ENCODE measurements at regions not wholly inside any gene's neighbourhood (a gene's known extent, or its start where the extent isn't known, plus 50 kb on each side); places are given as distances from the start of the nearest gene placed in this dataset.
A peak's percentile ranks its signal among the peaks of the same experiment; 100 is the strongest.

- Mint-ChIP-seq H3K27me3 (ENCODE audit: low read depth) (peaks cover 28% of the 10 kb centered on the region), H3K27ac (no peak overlapping the region), H3K9me3 (no peaks in the 10 kb centered on the region), H3K36me3 (ENCODE audit: low read depth) (no peaks in the 10 kb centered on the region), H3K4me3 (no peak overlapping the region), H3K4me1 (peaks cover 50% of the 10 kb centered on the region)
- no peak for TF ChIP-seq CTCF (IDR thresholded peaks at IDR 0.05; ENCODE audit: unreplicated experiment in 3 of 3)
These were observed 346.0 kb downstream of the MATN1 start for GRCh38 chr1:30377230-30378002.

- peaks cover 33% of the 10 kb centered on the region for H3K27me3 Mint-ChIP-seq (ENCODE audit: low read depth)
- H3K27ac Mint-ChIP-seq: no peak overlapping the region
- H3K36me3 Mint-ChIP-seq (ENCODE audit: low read depth): no peaks in the 10 kb centered on the region
- H3K4me1 Mint-ChIP-seq: peaks cover 51% of the 10 kb centered on the region
- no peaks in the 10 kb centered on the region for H3K9me3 Mint-ChIP-seq
- no peak for TF ChIP-seq CTCF (IDR thresholded peaks at IDR 0.05; ENCODE audit: unreplicated experiment in 3 of 3)
- peak overlapping the region in 1 of 3 experiments; percentile 24 for H3K4me3 Mint-ChIP-seq
These were observed 347.2 kb downstream of the MATN1 start for GRCh38 chr1:30376054-30376697.

- Mint-ChIP-seq H3K4me3 (no peak overlapping the region), H3K27me3 (ENCODE audit: low read depth) (peaks cover 34% of the 10 kb centered on the region), H3K9me3 (no peaks in the 10 kb centered on the region), H3K27ac (no peak overlapping the region), H3K4me1 (peaks cover 44% of the 10 kb centered on the region), H3K36me3 (ENCODE audit: low read depth) (no peaks in the 10 kb centered on the region)
- TF ChIP-seq CTCF (IDR thresholded peaks at IDR 0.05; ENCODE audit: unreplicated experiment in 3 of 3): no peak
These were observed 348.2 kb downstream of the MATN1 start for GRCh38 chr1:30375156-30375555.

GRCh38 chr1:30374400-30375070, 348.9 kb downstream of the MATN1 start:
- no peaks in the 10 kb centered on the region for H3K36me3 Mint-ChIP-seq (ENCODE audit: low read depth)
- H3K4me3 Mint-ChIP-seq: no peak overlapping the region
- peaks cover 34% of the 10 kb centered on the region for H3K27me3 Mint-ChIP-seq (ENCODE audit: low read depth)
- peaks cover 38% of the 10 kb centered on the region for H3K4me1 Mint-ChIP-seq
- TF ChIP-seq CTCF (IDR thresholded peaks at IDR 0.05; ENCODE audit: unreplicated experiment in 3 of 3): no peak
- H3K27ac Mint-ChIP-seq: no peak overlapping the region
- no peaks in the 10 kb centered on the region for H3K9me3 Mint-ChIP-seq

- Mint-ChIP-seq H3K9me3 (no peaks in the 10 kb centered on the region), H3K36me3 (ENCODE audit: low read depth) (no peaks in the 10 kb centered on the region), H3K27me3 (ENCODE audit: low read depth) (peaks cover 28% of the 10 kb centered on the region), H3K27ac (no peak overlapping the region), H3K4me1 (peaks cover 30% of the 10 kb centered on the region), H3K4me3 (no peak overlapping the region)
- TF ChIP-seq CTCF (IDR thresholded peaks at IDR 0.05; ENCODE audit: unreplicated experiment in 3 of 3): no peak
These were observed 349.6 kb downstream of the MATN1 start for GRCh38 chr1:30373471-30374399.
